ENCODE measurements at regions not wholly inside any gene's neighbourhood (a gene's known extent, or its start where the extent isn't known, plus 50 kb on each side); places are given as distances from the start of the nearest gene placed in this dataset.
A peak's percentile ranks its signal among the peaks of the same experiment; 100 is the strongest.

GRCh38 chr11:130779943-130780342 is 136.3 kb downstream of the SNX19 start:
- DNase-seq (ENCODE audit: low read depth): no peak
- no peak overlapping the region for H3K4me3 ChIP-seq (replicated peaks; ENCODE audit: low read depth, low read length)
- TF ChIP-seq CTCF (IDR thresholded peaks at IDR 0.05; ENCODE audit: low read length, missing control alignments): no peak

- TF ChIP-seq CTCF (IDR thresholded peaks at IDR 0.05; ENCODE audit: low read length, missing control alignments): no peak
- DNase-seq (ENCODE audit: low read depth): no peak
- H3K4me3 ChIP-seq (replicated peaks; ENCODE audit: low read depth, low read length): no peak overlapping the region
Observed at GRCh38 chr11:130780437-130780836, 135.8 kb downstream of the SNX19 start.

GRCh38 chr11:130781931-130782330 is 134.3 kb downstream of the SNX19 start:
- peak; percentile 44 for DNase-seq (ENCODE audit: low read depth)

GRCh38 chr11:130782361-130783222 is 133.7 kb downstream of the SNX19 start:
- no peak overlapping the region for H3K4me3 ChIP-seq (replicated peaks; ENCODE audit: low read depth, low read length)
- peak; percentile 81 for DNase-seq (ENCODE audit: low read depth)
- no peak for TF ChIP-seq CTCF (IDR thresholded peaks at IDR 0.05; ENCODE audit: low read length, missing control alignments)

More at GRCh38 chr11:130781931-130782330, 134.3 kb downstream of the SNX19 start:
- no peak overlapping the region for H3K4me3 ChIP-seq (replicated peaks; ENCODE audit: low read depth, low read length)
- no peak for TF ChIP-seq CTCF (IDR thresholded peaks at IDR 0.05; ENCODE audit: low read length, missing control alignments)

- no peak overlapping the region for H3K4me3 ChIP-seq (replicated peaks; ENCODE audit: low read depth, low read length)
- TF ChIP-seq CTCF (IDR thresholded peaks at IDR 0.05; ENCODE audit: low read length, missing control alignments): no peak
- no peak for DNase-seq (ENCODE audit: low read depth)
Observed at GRCh38 chr11:130783323-130783722, 133.0 kb downstream of the SNX19 start.

- TF ChIP-seq CTCF (IDR thresholded peaks at IDR 0.05; ENCODE audit: low read length, missing control alignments): no peak
- H3K4me3 ChIP-seq (replicated peaks; ENCODE audit: low read depth, low read length): no peak overlapping the region
- DNase-seq (ENCODE audit: low read depth): peak; percentile 61
Observed at GRCh38 chr11:130785380-130786116, 130.7 kb downstream of the SNX19 start.

All from fibroblast of pulmonary artery (primary cell).